ENCODE measurements at regions not wholly inside any gene's neighbourhood (a gene's known extent, or its start where the extent isn't known, plus 50 kb on each side); places are given as distances from the start of the nearest gene placed in this dataset.
A peak's percentile ranks its signal among the peaks of the same experiment; 100 is the strongest.

- Histone ChIP-seq H3K9me3 (no peaks in the 10 kb centered on the region), H3K4me1 (peaks cover 0 to 5% (median 0%) of the 10 kb centered on the region in 3 donors), H3K27me3 (no peaks in the 10 kb centered on the region), H3K4me3 (no peak overlapping the region), H3K36me3 (no peaks in the 10 kb centered on the region), H3K27ac (no peak overlapping the region)
- 82 to 95% methylated on average over 1 of the region's 1 CpG for WGBS, 2 donors
- no peak for TF ChIP-seq CTCF (IDR thresholded peaks at IDR 0.05)
- no peak for DNase-seq
- intact Hi-C loops (cut with DNase I), result no loop called here
- no peak for FAIRE-seq
- ATAC-seq, result no peak
Observed at GRCh38 chr5:124480022-124480421, 266.4 kb downstream of the ZNF608 start.

GRCh38 chr5:124478264-124478663 lies 268.2 kb downstream of the ZNF608 start:
- 48 to 54% methylated on average over 1 of the region's 1 CpG for WGBS, 2 donors
- TF ChIP-seq CTCF (IDR thresholded peaks at IDR 0.05), result no peak
- H3K36me3 ChIP-seq, result no peaks in the 10 kb centered on the region
- no peak overlapping the region for H3K4me3 ChIP-seq
- no peaks in the 10 kb centered on the region for H3K9me3 ChIP-seq
- peaks cover 0 to 5% (median 0%) of the 10 kb centered on the region in 3 donors for H3K4me1 ChIP-seq
- intact Hi-C loops (cut with DNase I), result no loop called here
- no peak for DNase-seq
- H3K27me3 ChIP-seq, result no peaks in the 10 kb centered on the region
- H3K27ac ChIP-seq, result no peak overlapping the region
- no peak for FAIRE-seq
- ATAC-seq, result no peak

- WGBS, 2 donors, result 34 to 35% methylated on average over 2 of the region's 2 CpGs
- DNase-seq (no peak), FAIRE-seq (no peak), ATAC-seq (peak in 2 of 4 donors; percentile 44 to 58)
- intact Hi-C loops (cut with DNase I), result no loop called here
- Histone ChIP-seq H3K4me3 (no peak overlapping the region), H3K36me3 (no peaks in the 10 kb centered on the region), H3K27me3 (no peaks in the 10 kb centered on the region), H3K4me1 (peaks cover 0 to 5% (median 0%) of the 10 kb centered on the region in 3 donors), H3K27ac (no peak overlapping the region), H3K9me3 (no peaks in the 10 kb centered on the region)
- TF ChIP-seq CTCF (IDR thresholded peaks at IDR 0.05), result no peak
Observed at GRCh38 chr5:124477577-124477976, 268.9 kb downstream of the ZNF608 start.

GRCh38 chr5:124477062-124477461 lies 269.4 kb downstream of the ZNF608 start:
- intact Hi-C loops (cut with DNase I), result no loop called here
- H3K4me1 ChIP-seq, result peaks cover 0 to 5% (median 0%) of the 10 kb centered on the region in 3 donors
- H3K9me3 ChIP-seq, result no peaks in the 10 kb centered on the region
- FAIRE-seq (no peak), ATAC-seq (no peak), DNase-seq (no peak)
- H3K27me3 ChIP-seq, result no peaks in the 10 kb centered on the region
- WGBS, 2 donors, result 96 to 98% methylated on average over 1 of the region's 1 CpG
- TF ChIP-seq CTCF (IDR thresholded peaks at IDR 0.05), result no peak
- no peaks in the 10 kb centered on the region for H3K36me3 ChIP-seq
- no peak overlapping the region for H3K27ac ChIP-seq
- no peak overlapping the region for H3K4me3 ChIP-seq

- Histone ChIP-seq H3K36me3 (no peaks in the 10 kb centered on the region), H3K9me3 (no peaks in the 10 kb centered on the region), H3K27ac (no peak overlapping the region), H3K27me3 (no peaks in the 10 kb centered on the region), H3K4me3 (no peak overlapping the region), H3K4me1 (peaks cover 0 to 5% (median 0%) of the 10 kb centered on the region in 3 donors)
- no peak for TF ChIP-seq CTCF (IDR thresholded peaks at IDR 0.05)
- WGBS, 2 donors, result 72 to 84% methylated on average over 3 of the region's 3 CpGs
- FAIRE-seq (no peak), DNase-seq (no peak), ATAC-seq (no peak)
- intact Hi-C loops (cut with DNase I), result no loop called here
Observed at GRCh38 chr5:124474528-124475215, 271.8 kb downstream of the ZNF608 start.
